Calu3 (cell line): ENCODE measurements at regions not wholly inside any gene's neighbourhood (a gene's known extent, or its start where the extent isn't known, plus 50 kb on each side); places are given as distances from the start of the nearest gene placed in this dataset.

Experiments
- BruUV-seq: library from RNA; stranded (reverse); fragments of 400-500 nt; replicated peaks from 2 replicates; lab custom pipeline; 2021; lab: Mats Ljungman, UMichigan
- CTCF ChIA-PET: fragments of 300-600 bp; sonication (Branson Sonifier 250); formaldehyde crosslinking; loops from one replicate; lab custom pipeline; 2022; ENCODE audit warnings: antibody characterized with exemption; lab: Charles Lee
- DNase-seq: peaks from one replicate; pipeline ENCODE4 v3.0.0; 2022
- H3K27ac Mint-ChIP-seq: one replicate; pipeline ENCODE4 v1.8.0; 2022; ENCODE audit warnings: mixed read lengths; ENCODE audit not compliant: unreplicated experiment
- H3K27me3 Mint-ChIP-seq: one replicate; pipeline ENCODE4 v1.8.0; 2022; ENCODE audit warnings: mixed read lengths; ENCODE audit not compliant: unreplicated experiment
- H3K36me3 Mint-ChIP-seq: one replicate; pipeline ENCODE4 v1.8.0; 2022; ENCODE audit warnings: mild to moderate bottlenecking, moderate library complexity, mixed read lengths; ENCODE audit not compliant: insufficient read depth, unreplicated experiment
- H3K4me1 Mint-ChIP-seq: one replicate; pipeline ENCODE4 v1.8.0; 2022; ENCODE audit warnings: mild to moderate bottlenecking, low read depth, mixed read lengths; ENCODE audit not compliant: unreplicated experiment
- H3K4me3 Mint-ChIP-seq: one replicate; pipeline ENCODE4 v1.8.0; 2022; ENCODE audit warnings: mild to moderate bottlenecking, low read depth, moderate library complexity, mixed read lengths; ENCODE audit not compliant: unreplicated experiment
- H3K9me3 Mint-ChIP-seq: one replicate; pipeline ENCODE4 v1.8.0; 2022; ENCODE audit warnings: low read depth, mixed read lengths; ENCODE audit not compliant: unreplicated experiment
- CTCF ChIP-seq: fragments of 200-600 bp; IDR thresholded peaks from one replicate; pipeline ENCODE4 v1.8.0; 2022; ENCODE audit warnings: antibody characterized with exemption; ENCODE audit not compliant: unreplicated experiment
- intact Hi-C: fragments of 100-400 bp; cut with micrococcal nuclease; formaldehyde crosslinking; loops from one replicate; pipeline ENCODE4 v1.10.0; 2022; ENCODE audit not compliant: unreplicated experiment

- CTCF ChIA-PET: no interaction called here
- intact Hi-C loops: no loop called here
- BruUV-seq: no TSS peak
- H3K27me3 Mint-ChIP-seq: no peaks in the 10 kb centered on the region
- H3K9me3 Mint-ChIP-seq: no peaks in the 10 kb centered on the region
- no peaks in the 10 kb centered on the region for H3K36me3 Mint-ChIP-seq
- no peak overlapping the region for H3K4me3 Mint-ChIP-seq
- no peaks in the 10 kb centered on the region for H3K4me1 Mint-ChIP-seq
- H3K27ac Mint-ChIP-seq: no peak overlapping the region
- no peak for TF ChIP-seq CTCF
- DNase-seq: no peak
Measured at GRCh38 chr20:23229989-23230388, 120.6 kb upstream of the NXT1 start.

GRCh38 chr20:23228912-23229311, 121.7 kb upstream of the NXT1 start:
- no TSS peak for BruUV-seq
- no peak for DNase-seq
- no peaks in the 10 kb centered on the region for H3K36me3 Mint-ChIP-seq
- no peaks in the 10 kb centered on the region for H3K27me3 Mint-ChIP-seq
- no peaks in the 10 kb centered on the region for H3K9me3 Mint-ChIP-seq
- H3K4me1 Mint-ChIP-seq: no peaks in the 10 kb centered on the region
- intact Hi-C loops: no loop called here
- no peak for TF ChIP-seq CTCF
- H3K27ac Mint-ChIP-seq: no peak overlapping the region
- H3K4me3 Mint-ChIP-seq: no peak overlapping the region
- CTCF ChIA-PET: no interaction called here

- Mint-ChIP-seq H3K36me3 (no peaks in the 10 kb centered on the region), H3K9me3 (no peaks in the 10 kb centered on the region), H3K4me3 (no peak overlapping the region), H3K27ac (no peak overlapping the region), H3K4me1 (no peaks in the 10 kb centered on the region), H3K27me3 (no peaks in the 10 kb centered on the region)
- TF ChIP-seq CTCF: no peak
- CTCF ChIA-PET: no interaction called here
- intact Hi-C loops: no loop called here
- no peak for DNase-seq
- no TSS peak for BruUV-seq
Measured at GRCh38 chr20:23227976-23228375, 122.6 kb upstream of the NXT1 start.

- Mint-ChIP-seq H3K27ac (no peak overlapping the region), H3K4me3 (no peak overlapping the region), H3K9me3 (no peaks in the 10 kb centered on the region), H3K27me3 (no peaks in the 10 kb centered on the region), H3K4me1 (no peaks in the 10 kb centered on the region), H3K36me3 (no peaks in the 10 kb centered on the region)
- intact Hi-C loops: no loop called here
- CTCF ChIA-PET: no interaction called here
- DNase-seq: no peak
- no peak for TF ChIP-seq CTCF
- BruUV-seq: no TSS peak
Measured at GRCh38 chr20:23227274-23227673, 123.3 kb upstream of the NXT1 start.
